Endothelial cell of umbilical vein (primary cell): ENCODE measurements at regions not wholly inside any gene's neighbourhood (a gene's known extent, or its start where the extent isn't known, plus 50 kb on each side); places are given as distances from the start of the nearest gene placed in this dataset.

Experiments
- BruUV-seq: library from RNA; stranded (reverse); fragments of 400-500 nt; replicated peaks from 2 replicates; lab custom pipeline; 2021; lab: Mats Ljungman, UMichigan
- CTCF ChIA-PET: fragments of 300-600, 350-600 bp; sonication (Branson Sonifier 250); formaldehyde crosslinking; loops from one replicate; lab custom pipeline; 2021; ENCODE audit warnings: antibody characterized with exemption, inconsistent platforms; lab: Charles Lee
- POLR2A ChIA-PET: fragments of 300-600, 350-600 bp; sonication (Branson Sonifier 250); formaldehyde crosslinking; loops from one replicate; lab custom pipeline; 2021; ENCODE audit warnings: antibody characterized with exemption, inconsistent platforms; lab: Charles Lee
- DNase-seq: peaks from one replicate; pipeline ENCODE4 v3.0.0-alpha.2; 2011; ENCODE audit warnings: low read depth, low spot score
- FAIRE-seq: peaks from 2 replicates; lab custom pipeline; 2011; peaks lifted over from hg19 to GRCh38; lab: Jason Lieb, UNC
- H2AFZ ChIP-seq: 2 replicates; pipeline ENCODE4 v1.6.0; 2012; ENCODE audit warnings: low read depth, low read length, control low read depth, inconsistent platforms
- H3K27ac ChIP-seq: 2 replicates; pipeline ENCODE4 v1.5.1; 2011; ENCODE audit warnings: low read depth, mild to moderate bottlenecking, control low read depth, low read length, moderate library complexity; ENCODE audit not compliant: insufficient read depth
- H3K27me3 ChIP-seq, 2 experiments: 2 replicates each; pipeline versions ENCODE4 v1.6.0 to v1.6.1; 2011; ENCODE audit warnings: low read length in 2 of 2, mixed read lengths in 1 of 2; ENCODE audit not compliant: control insufficient read depth in 2 of 2, insufficient read depth in 2 of 2
- H3K36me3 ChIP-seq, 2 experiments: 2 replicates in 1 of 2; 3 replicates in 1 of 2; pipeline ENCODE4 v1.5.1; 2011; ENCODE audit warnings: low read length in 2 of 2, mild to moderate bottlenecking in 1 of 2, moderate library complexity in 1 of 2; ENCODE audit not compliant: control insufficient read depth in 2 of 2, insufficient read depth in 2 of 2; ENCODE audit errors: extremely low read depth in 1 of 2
- H3K4me1 ChIP-seq: 3 replicates; pipeline ENCODE4 v1.5.1; 2011; ENCODE audit warnings: mild to moderate bottlenecking, low read length; ENCODE audit not compliant: control insufficient read depth, insufficient read depth; ENCODE audit errors: extremely low read depth
- H3K4me2 ChIP-seq: 2 replicates; pipeline ENCODE4 v1.6.1; 2011; ENCODE audit warnings: low read length, control low read depth, mixed read lengths; ENCODE audit not compliant: insufficient read depth
- H3K4me3 ChIP-seq, 3 experiments: fragments of 200-600 bp in 1 of 3; sonication (generic), shearing (Covaris generic) in 1 of 3; replicated peaks in 1 of 3; 2 replicates each; pipeline ENCODE4 v1.5.1; 2011 to 2016; ENCODE audit warnings: control low read depth in 3 of 3, low read length in 3 of 3, mild to moderate bottlenecking in 2 of 3, inconsistent platforms in 1 of 3, low read depth in 1 of 3, moderate library complexity in 1 of 3; ENCODE audit not compliant: insufficient read depth in 1 of 3
- H3K79me2 ChIP-seq: 2 replicates; pipeline ENCODE4 v1.6.0; 2012; ENCODE audit warnings: low read length, inconsistent platforms; ENCODE audit not compliant: control insufficient read depth, insufficient read depth
- H3K9ac ChIP-seq: replicated peaks from 2 replicates; pipeline ENCODE3; 2011; ENCODE audit warnings: low read length, control low read depth; ENCODE audit not compliant: insufficient read depth; ENCODE audit errors: extremely low read depth
- H3K9me1 ChIP-seq: replicated peaks from 3 replicates; pipeline ENCODE4 v1.6.0; 2011; ENCODE audit warnings: mild to moderate bottlenecking, low read length; ENCODE audit not compliant: control insufficient read depth, insufficient read depth; ENCODE audit errors: extremely low read depth
- H3K9me3 ChIP-seq: replicated peaks from 2 replicates; pipeline ENCODE4 v1.5.1; 2012; ENCODE audit warnings: low read length, inconsistent platforms; ENCODE audit not compliant: control insufficient read depth, insufficient read depth
- H4K20me1 ChIP-seq: replicated peaks from 2 replicates; pipeline ENCODE3; 2011; ENCODE audit warnings: mild to moderate bottlenecking, low read length; ENCODE audit not compliant: control insufficient read depth, insufficient read depth; ENCODE audit errors: extremely low read depth
- EZH2 ChIP-seq: IDR thresholded peaks from 2 replicates; pipeline ENCODE4 v1.6.1; 2012; ENCODE audit warnings: borderline replicate concordance, low read depth, mild to moderate bottlenecking, moderate library complexity, low read length, inconsistent platforms; ENCODE audit not compliant: severe bottlenecking
- FOS ChIP-seq: IDR thresholded peaks from 2 replicates; pipeline ENCODE4 v1.6.1; 2011; ENCODE audit warnings: mild to moderate bottlenecking, low read length, moderate library complexity, borderline replicate concordance; ENCODE audit not compliant: insufficient read depth
- GATA2 ChIP-seq: IDR thresholded peaks from 2 replicates; pipeline ENCODE4 v1.7.0; 2011; ENCODE audit warnings: low read depth, mild to moderate bottlenecking, moderate library complexity, mixed read lengths, low read length; ENCODE audit not compliant: insufficient read length, insufficient read depth
- JUN ChIP-seq: IDR thresholded peaks from 2 replicates; pipeline ENCODE4 v1.6.1; 2011; ENCODE audit warnings: borderline replicate concordance, low read depth; ENCODE audit not compliant: insufficient read length, insufficient read depth
- MAX ChIP-seq: IDR thresholded peaks from 2 replicates; pipeline ENCODE4 v1.6.1; 2011; ENCODE audit not compliant: insufficient read depth, insufficient read length
- MYC ChIP-seq: IDR thresholded peaks from one replicate; pipeline ENCODE4 v1.6.1; 2011; ENCODE audit warnings: mild to moderate bottlenecking, low read depth, low read length
- POLR2A ChIP-seq: IDR thresholded peaks from 2 replicates; pipeline ENCODE4 v1.6.1; 2012; ENCODE audit warnings: low read depth, mild to moderate bottlenecking, control low read depth, low read length
- POLR2AphosphoS5 ChIP-seq: IDR thresholded peaks from 2 replicates; pipeline ENCODE4 v1.6.1; 2012; ENCODE audit warnings: low read depth, mild to moderate bottlenecking, control low read depth, low read length, moderate library complexity; ENCODE audit not compliant: insufficient read depth
- dilution Hi-C: fragments of 300-500 bp; cut with MboI; formaldehyde crosslinking; loops from one replicate; pipeline ENCODE4 v1.15.0; 2019; ENCODE audit warnings: low sequenced_read_pairs; ENCODE audit not compliant: extremely low pct_ligation_motif_present
- intact Hi-C: fragments of 100-400 bp; cut with micrococcal nuclease; formaldehyde crosslinking; loops from one replicate; pipeline ENCODE4 v1.10.0; 2022
- TF ChIP-seq, protein P1 (sequence below), 2 donors: IDR thresholded peaks; 1 replicate in 1 of 2; 2 replicates in 1 of 2; pipeline ENCODE4 v1.5.1; 2011; ENCODE audit warnings: low read length in 2 of 2, mild to moderate bottlenecking in 2 of 2, moderate library complexity in 2 of 2, control low read depth in 1 of 2, inconsistent platforms in 1 of 2, low read depth in 1 of 2; ENCODE audit not compliant: insufficient read depth in 1 of 2; ENCODE audit errors: extremely low read depth in 1 of 2

- Histone ChIP-seq H3K36me3 (no peaks in the 10 kb centered on the region), H3K27ac (no peak overlapping the region), H3K4me1 (no peaks in the 10 kb centered on the region), H3K27me3 (no peaks in the 10 kb centered on the region), H3K4me3 (no peak overlapping the region), H4K20me1 (no peaks in the 10 kb centered on the region), H3K79me2 (peaks cover 8% of the 10 kb centered on the region), H3K9me1 (no peaks in the 10 kb centered on the region), H2AFZ (no peak overlapping the region), H3K9ac (no peak overlapping the region), H3K9me3 (no peaks in the 10 kb centered on the region), H3K4me2 (no peak overlapping the region)
- FAIRE-seq (no peak), DNase-seq (no peak)
- dilution Hi-C loops (no loop called here), intact Hi-C loops (no loop called here)
- TF ChIP-seq MYC (no peak), FOS (no peak), MAX (no peak), EZH2 (no peak), POLR2A (no peak), GATA2 (no peak), JUN (no peak), POLR2AphosphoS5 (no peak)
- TF ChIP-seq, protein P1, sequence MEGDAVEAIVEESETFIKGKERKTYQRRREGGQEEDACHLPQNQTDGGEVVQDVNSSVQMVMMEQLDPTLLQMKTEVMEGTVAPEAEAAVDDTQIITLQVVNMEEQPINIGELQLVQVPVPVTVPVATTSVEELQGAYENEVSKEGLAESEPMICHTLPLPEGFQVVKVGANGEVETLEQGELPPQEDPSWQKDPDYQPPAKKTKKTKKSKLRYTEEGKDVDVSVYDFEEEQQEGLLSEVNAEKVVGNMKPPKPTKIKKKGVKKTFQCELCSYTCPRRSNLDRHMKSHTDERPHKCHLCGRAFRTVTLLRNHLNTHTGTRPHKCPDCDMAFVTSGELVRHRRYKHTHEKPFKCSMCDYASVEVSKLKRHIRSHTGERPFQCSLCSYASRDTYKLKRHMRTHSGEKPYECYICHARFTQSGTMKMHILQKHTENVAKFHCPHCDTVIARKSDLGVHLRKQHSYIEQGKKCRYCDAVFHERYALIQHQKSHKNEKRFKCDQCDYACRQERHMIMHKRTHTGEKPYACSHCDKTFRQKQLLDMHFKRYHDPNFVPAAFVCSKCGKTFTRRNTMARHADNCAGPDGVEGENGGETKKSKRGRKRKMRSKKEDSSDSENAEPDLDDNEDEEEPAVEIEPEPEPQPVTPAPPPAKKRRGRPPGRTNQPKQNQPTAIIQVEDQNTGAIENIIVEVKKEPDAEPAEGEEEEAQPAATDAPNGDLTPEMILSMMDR (IDR thresholded peaks at IDR 0.05; ENCODE audit: extremely low read depth in 1 of 2, insufficient read depth in 1 of 2, low read depth in 1 of 2, low read length in 2 of 2), result no peak
- ChIA-PET POLR2A (no interaction called here), CTCF (no interaction called here)
- no TSS peak for BruUV-seq
Observed at GRCh38 chr13:99072941-99073340, 95.1 kb upstream of the DOCK9 start.
